ENCODE measurements at regions not wholly inside any gene's neighbourhood (a gene's known extent, or its start where the extent isn't known, plus 50 kb on each side); places are given as distances from the start of the nearest gene placed in this dataset.
"Not testable (repeated sequence)": the region's sequence is repeated elsewhere in the genome, so short reads cannot be mapped to it uniquely, and the experiment has no call there.

GRCh38 chr3:147089286-147089685, 317.1 kb downstream of the ZIC4 start:
- no peak overlapping the region for H3K27ac ChIP-seq (ENCODE audit: insufficient read depth, low read depth, low read length, poor library complexity, severe bottlenecking)

GRCh38 chr3:147059500-147059899, 346.8 kb downstream of the ZIC4 start:
- WGBS, 2 experiments: 69 to 77% methylated on average over 6 of the region's 6 CpGs
- not testable (repeated sequence) for H3K27me3 ChIP-seq (ENCODE audit: control insufficient read depth, insufficient read depth, low read length, poor library complexity, severe bottlenecking); H3K27ac ChIP-seq (ENCODE audit: insufficient read depth, low read depth, low read length, poor library complexity, severe bottlenecking); H3K4me3 ChIP-seq (ENCODE audit: insufficient read depth, low read depth, low read length); H3K36me3 ChIP-seq (ENCODE audit: control insufficient read depth, insufficient read depth, low read length); H3K9me3 ChIP-seq (ENCODE audit: control insufficient read depth, low read length); H3K4me1 ChIP-seq (ENCODE audit: control insufficient read depth, insufficient read depth, low read length)

More at GRCh38 chr3:147089286-147089685, 317.1 kb downstream of the ZIC4 start:
- Histone ChIP-seq H3K4me3 (ENCODE audit: insufficient read depth, low read depth, low read length) (no peak overlapping the region), H3K4me1 (ENCODE audit: control insufficient read depth, insufficient read depth, low read length) (no peaks in the 10 kb centered on the region), H3K27me3 (ENCODE audit: control insufficient read depth, insufficient read depth, low read length, poor library complexity, severe bottlenecking) (no peaks in the 10 kb centered on the region), H3K36me3 (ENCODE audit: control insufficient read depth, insufficient read depth, low read length) (no peaks in the 10 kb centered on the region), H3K9me3 (ENCODE audit: control insufficient read depth, low read length) (no peaks in the 10 kb centered on the region)
- 92 to 93% methylated on average over 5 of the region's 5 CpGs for WGBS, 2 experiments

GRCh38 chr3:147049821-147050220, 356.5 kb downstream of the ZIC4 start:
- Histone ChIP-seq H3K4me3 (ENCODE audit: insufficient read depth, low read depth, low read length) (no peak overlapping the region), H3K27me3 (ENCODE audit: control insufficient read depth, insufficient read depth, low read length, poor library complexity, severe bottlenecking) (no peaks in the 10 kb centered on the region), H3K4me1 (ENCODE audit: control insufficient read depth, insufficient read depth, low read length) (no peaks in the 10 kb centered on the region), H3K36me3 (ENCODE audit: control insufficient read depth, insufficient read depth, low read length) (no peaks in the 10 kb centered on the region), H3K27ac (ENCODE audit: insufficient read depth, low read depth, low read length, poor library complexity, severe bottlenecking) (no peak overlapping the region), H3K9me3 (ENCODE audit: control insufficient read depth, low read length) (no peaks in the 10 kb centered on the region)
- 92% methylated on average over 9 of the region's 9 CpGs for WGBS, 2 experiments

GRCh38 chr3:147049305-147049704, 357.0 kb downstream of the ZIC4 start:
- H3K4me3 ChIP-seq (ENCODE audit: insufficient read depth, low read depth, low read length): no peak overlapping the region
- no peaks in the 10 kb centered on the region for H3K9me3 ChIP-seq (ENCODE audit: control insufficient read depth, low read length)
- no peaks in the 10 kb centered on the region for H3K4me1 ChIP-seq (ENCODE audit: control insufficient read depth, insufficient read depth, low read length)
- WGBS, 2 experiments: 79 to 92% methylated on average over 3 of the region's 3 CpGs
- H3K27ac ChIP-seq (ENCODE audit: insufficient read depth, low read depth, low read length, poor library complexity, severe bottlenecking): no peak overlapping the region
- no peaks in the 10 kb centered on the region for H3K27me3 ChIP-seq (ENCODE audit: control insufficient read depth, insufficient read depth, low read length, poor library complexity, severe bottlenecking)
- H3K36me3 ChIP-seq (ENCODE audit: control insufficient read depth, insufficient read depth, low read length): no peaks in the 10 kb centered on the region

- Histone ChIP-seq H3K4me1 (ENCODE audit: control insufficient read depth, insufficient read depth, low read length) (no peaks in the 10 kb centered on the region), H3K4me3 (ENCODE audit: insufficient read depth, low read depth, low read length) (no peak overlapping the region), H3K27ac (ENCODE audit: insufficient read depth, low read depth, low read length, poor library complexity, severe bottlenecking) (no peak overlapping the region), H3K27me3 (ENCODE audit: control insufficient read depth, insufficient read depth, low read length, poor library complexity, severe bottlenecking) (no peaks in the 10 kb centered on the region), H3K9me3 (ENCODE audit: control insufficient read depth, low read length) (no peaks in the 10 kb centered on the region), H3K36me3 (ENCODE audit: control insufficient read depth, insufficient read depth, low read length) (no peaks in the 10 kb centered on the region)
- WGBS, 2 experiments: no CpG with 5 or more reads among the region's 1 CpG
These were observed 359.4 kb downstream of the ZIC4 start for GRCh38 chr3:147046916-147047315.

- Histone ChIP-seq H3K36me3 (ENCODE audit: control insufficient read depth, insufficient read depth, low read length) (no peaks in the 10 kb centered on the region), H3K9me3 (ENCODE audit: control insufficient read depth, low read length) (no peaks in the 10 kb centered on the region), H3K27ac (ENCODE audit: insufficient read depth, low read depth, low read length, poor library complexity, severe bottlenecking) (no peak overlapping the region), H3K4me3 (ENCODE audit: insufficient read depth, low read depth, low read length) (no peak overlapping the region), H3K4me1 (ENCODE audit: control insufficient read depth, insufficient read depth, low read length) (no peaks in the 10 kb centered on the region), H3K27me3 (ENCODE audit: control insufficient read depth, insufficient read depth, low read length, poor library complexity, severe bottlenecking) (no peaks in the 10 kb centered on the region)
- WGBS, 2 experiments: 86% methylated on average over 1 of the region's 1 CpG; no CpG with 5 or more reads in 1 of the 2 experiments
These were observed 367.9 kb downstream of the ZIC4 start for GRCh38 chr3:147038481-147038880.

GRCh38 chr3:147034359-147034758, 372.0 kb downstream of the ZIC4 start:
- H3K36me3 ChIP-seq (ENCODE audit: control insufficient read depth, insufficient read depth, low read length): no peaks in the 10 kb centered on the region
- 87 to 100% methylated on average over 1 to 3 of the region's 3 CpGs for WGBS, 2 experiments

GRCh38 chr3:147030274-147030673, 376.1 kb downstream of the ZIC4 start:
- no peak overlapping the region for H3K4me3 ChIP-seq (ENCODE audit: insufficient read depth, low read depth, low read length)
- no peaks in the 10 kb centered on the region for H3K4me1 ChIP-seq (ENCODE audit: control insufficient read depth, insufficient read depth, low read length)
- H3K27me3 ChIP-seq (ENCODE audit: control insufficient read depth, insufficient read depth, low read length, poor library complexity, severe bottlenecking): no peaks in the 10 kb centered on the region
- 88% methylated on average over 1 of the region's 2 CpGs; no CpG with 5 or more reads in 1 of the 2 experiments for WGBS, 2 experiments
- no peaks in the 10 kb centered on the region for H3K9me3 ChIP-seq (ENCODE audit: control insufficient read depth, low read length)
- H3K27ac ChIP-seq (ENCODE audit: insufficient read depth, low read depth, low read length, poor library complexity, severe bottlenecking): no peak overlapping the region
- no peaks in the 10 kb centered on the region for H3K36me3 ChIP-seq (ENCODE audit: control insufficient read depth, insufficient read depth, low read length)

More at GRCh38 chr3:147034359-147034758, 372.0 kb downstream of the ZIC4 start:
- Histone ChIP-seq H3K9me3 (ENCODE audit: control insufficient read depth, low read length) (no peaks in the 10 kb centered on the region), H3K27ac (ENCODE audit: insufficient read depth, low read depth, low read length, poor library complexity, severe bottlenecking) (no peak overlapping the region), H3K4me3 (ENCODE audit: insufficient read depth, low read depth, low read length) (no peak overlapping the region), H3K4me1 (ENCODE audit: control insufficient read depth, insufficient read depth, low read length) (no peaks in the 10 kb centered on the region), H3K27me3 (ENCODE audit: control insufficient read depth, insufficient read depth, low read length, poor library complexity, severe bottlenecking) (no peaks in the 10 kb centered on the region)

GRCh38 chr3:147015334-147015733, 391.0 kb downstream of the ZIC4 start:
- no peaks in the 10 kb centered on the region for H3K9me3 ChIP-seq (ENCODE audit: control insufficient read depth, low read length)
- no peak overlapping the region for H3K27ac ChIP-seq (ENCODE audit: insufficient read depth, low read depth, low read length, poor library complexity, severe bottlenecking)
- WGBS, 2 experiments: 80 to 89% methylated on average over 3 of the region's 3 CpGs
- no peaks in the 10 kb centered on the region for H3K36me3 ChIP-seq (ENCODE audit: control insufficient read depth, insufficient read depth, low read length)
- no peaks in the 10 kb centered on the region for H3K4me1 ChIP-seq (ENCODE audit: control insufficient read depth, insufficient read depth, low read length)
- H3K27me3 ChIP-seq (ENCODE audit: control insufficient read depth, insufficient read depth, low read length, poor library complexity, severe bottlenecking): no peaks in the 10 kb centered on the region
- H3K4me3 ChIP-seq (ENCODE audit: insufficient read depth, low read depth, low read length): no peak overlapping the region

GRCh38 chr3:147008886-147009285, 397.5 kb downstream of the ZIC4 start:
- H3K27me3 ChIP-seq (ENCODE audit: control insufficient read depth, insufficient read depth, low read length, poor library complexity, severe bottlenecking): no peaks in the 10 kb centered on the region
- WGBS, 2 experiments: 89 to 96% methylated on average over 1 of the region's 1 CpG
- no peaks in the 10 kb centered on the region for H3K4me1 ChIP-seq (ENCODE audit: control insufficient read depth, insufficient read depth, low read length)
- H3K9me3 ChIP-seq (ENCODE audit: control insufficient read depth, low read length): no peaks in the 10 kb centered on the region
- H3K27ac ChIP-seq (ENCODE audit: insufficient read depth, low read depth, low read length, poor library complexity, severe bottlenecking): no peak overlapping the region
- no peaks in the 10 kb centered on the region for H3K36me3 ChIP-seq (ENCODE audit: control insufficient read depth, insufficient read depth, low read length)
- H3K4me3 ChIP-seq (ENCODE audit: insufficient read depth, low read depth, low read length): no peak overlapping the region

GRCh38 chr3:147008458-147008857, 397.9 kb downstream of the ZIC4 start:
- Histone ChIP-seq H3K4me1 (ENCODE audit: control insufficient read depth, insufficient read depth, low read length) (no peaks in the 10 kb centered on the region), H3K4me3 (ENCODE audit: insufficient read depth, low read depth, low read length) (no peak overlapping the region), H3K27ac (ENCODE audit: insufficient read depth, low read depth, low read length, poor library complexity, severe bottlenecking) (no peak overlapping the region), H3K9me3 (ENCODE audit: control insufficient read depth, low read length) (no peaks in the 10 kb centered on the region), H3K27me3 (ENCODE audit: control insufficient read depth, insufficient read depth, low read length, poor library complexity, severe bottlenecking) (no peaks in the 10 kb centered on the region), H3K36me3 (ENCODE audit: control insufficient read depth, insufficient read depth, low read length) (no peaks in the 10 kb centered on the region)
- WGBS, 2 experiments: 85 to 89% methylated on average over 2 of the region's 2 CpGs

Measured in ectodermal cell (in vitro differentiated cells).